ENCODE measurements at regions not wholly inside any gene's neighbourhood (a gene's known extent, or its start where the extent isn't known, plus 50 kb on each side); places are given as distances from the start of the nearest gene placed in this dataset.

- Histone ChIP-seq H3K27me3 (no peaks in the 10 kb centered on the region), H3K4me1 (peaks cover 9 to 23% of the 10 kb centered on the region in 2 donors), H3K27ac (peak overlapping the region; percentile 66 to 85 (median 72)), H3K4me3 (peak overlapping the region in 1 of 4 donors; percentile 2), H3K9me3 (no peaks in the 10 kb centered on the region), H3K36me3 (no peaks in the 10 kb centered on the region)
- in situ Hi-C loops (cut with MboI; ENCODE audit: low sequenced_read_pairs in 4 of 4), result no loop called here
- intact Hi-C loops (cut with DNase I; ENCODE audit: low total_unique reads), result loop anchor here (5.0 kb wide), 1 partner anchor 45 kb away; no protein-coding TSS in a partner anchor
- no peak for TF ChIP-seq POLR2A (IDR thresholded peaks at IDR 0.05)
- TF ChIP-seq CTCF (IDR thresholded peaks at IDR 0.05 in 4 of 5, conservative IDR thresholded peaks at IDR 0.05 in 1 of 5), result no peak
- ATAC-seq (peak; percentile 98), DNase-seq (peak; percentile 59 to 62)
These were observed 106.7 kb downstream of the TES start for GRCh38 chr7:116316838-116317628.

GRCh38 chr7:116317907-116318306 lies 107.6 kb downstream of the TES start:
- Histone ChIP-seq H3K27me3 (no peaks in the 10 kb centered on the region), H3K4me3 (no peak overlapping the region), H3K9me3 (no peaks in the 10 kb centered on the region), H3K27ac (peak overlapping the region in 3 of 4 donors; percentile 66 to 85 (median 74)), H3K4me1 (peaks cover 9 to 23% of the 10 kb centered on the region in 2 donors), H3K36me3 (no peaks in the 10 kb centered on the region)
- in situ Hi-C loops (cut with MboI; ENCODE audit: low sequenced_read_pairs in 4 of 4), result no loop called here
- no peak for DNase-seq
- ATAC-seq, result no peak
- intact Hi-C loops (cut with DNase I; ENCODE audit: low total_unique reads), result loop anchor here (5.0 kb wide), 1 partner anchor 46 kb away; no protein-coding TSS in a partner anchor
- no peak for TF ChIP-seq POLR2A (IDR thresholded peaks at IDR 0.05)
- TF ChIP-seq CTCF (IDR thresholded peaks at IDR 0.05 in 4 of 5, conservative IDR thresholded peaks at IDR 0.05 in 1 of 5), result no peak

- Histone ChIP-seq H3K9me3 (no peaks in the 10 kb centered on the region), H3K4me3 (no peak overlapping the region), H3K4me1 (peaks cover 0 to 5% of the 10 kb centered on the region in 2 donors), H3K27me3 (no peaks in the 10 kb centered on the region), H3K27ac (no peak overlapping the region), H3K36me3 (no peaks in the 10 kb centered on the region)
- ATAC-seq (no peak), DNase-seq (no peak)
- intact Hi-C loops (cut with DNase I; ENCODE audit: low total_unique reads), result no loop called here
- no peak for TF ChIP-seq CTCF (IDR thresholded peaks at IDR 0.05 in 4 of 5, conservative IDR thresholded peaks at IDR 0.05 in 1 of 5)
- no peak for TF ChIP-seq POLR2A (IDR thresholded peaks at IDR 0.05)
- in situ Hi-C loops (cut with MboI; ENCODE audit: low sequenced_read_pairs in 4 of 4), result no loop called here
These were observed 112.2 kb downstream of the TES start for GRCh38 chr7:116322541-116322940.

- DNase-seq (no peak), ATAC-seq (no peak)
- no peak for TF ChIP-seq POLR2A (IDR thresholded peaks at IDR 0.05)
- no peak for TF ChIP-seq CTCF (IDR thresholded peaks at IDR 0.05 in 4 of 5, conservative IDR thresholded peaks at IDR 0.05 in 1 of 5)
- Histone ChIP-seq H3K36me3 (no peaks in the 10 kb centered on the region), H3K4me3 (no peak overlapping the region), H3K27ac (no peak overlapping the region), H3K27me3 (no peaks in the 10 kb centered on the region), H3K9me3 (no peaks in the 10 kb centered on the region), H3K4me1 (no peaks in the 10 kb centered on the region)
- intact Hi-C loops (cut with DNase I; ENCODE audit: low total_unique reads) (no loop called here), in situ Hi-C loops (cut with MboI; ENCODE audit: low sequenced_read_pairs in 4 of 4) (no loop called here)
These were observed 114.2 kb downstream of the TES start for GRCh38 chr7:116324582-116324981.

Data from gastrocnemius medialis (tissue), 4 donors.